Fibroblast of skin of left biceps (primary cell): ENCODE measurements at regions not wholly inside any gene's neighbourhood (a gene's known extent, or its start where the extent isn't known, plus 50 kb on each side); places are given as distances from the start of the nearest gene placed in this dataset.
"Not testable (repeated sequence)": the region's sequence is repeated elsewhere in the genome, so short reads cannot be mapped to it uniquely, and the experiment has no call there.

Experiments
- DNase-seq, 2 experiments: peaks; one replicate each; pipeline ENCODE4 v3.0.0-alpha.2; 2013; ENCODE audit warnings: low read depth in 2 of 2

DNA sequence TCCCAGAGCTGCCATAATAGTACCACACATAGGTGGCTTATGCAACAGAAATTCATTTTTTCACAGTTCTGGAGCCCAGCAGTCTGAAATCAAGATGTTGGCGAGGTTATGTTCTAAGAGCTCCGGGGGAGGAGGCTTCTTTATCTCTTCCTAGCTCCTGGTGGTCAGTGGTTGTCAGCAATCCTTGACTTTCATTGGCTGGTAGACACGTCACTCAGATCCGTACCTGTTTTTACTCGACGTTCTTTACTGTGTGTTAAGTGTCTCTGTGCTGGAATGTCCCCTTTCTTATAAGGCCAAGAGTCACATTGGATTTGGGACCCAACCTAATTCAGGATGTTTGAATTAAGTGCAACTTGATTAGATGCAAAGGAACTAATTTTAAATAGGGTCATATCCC is 218.5 kb upstream of the CNTN3 start:
- no peak for DNase-seq

- DNase-seq, result not testable (repeated sequence)
Measured at GRCh38 chr3:74830845-74831244, 216.4 kb upstream of the CNTN3 start.

GRCh38 chr3:74825404-74825803 is 210.9 kb upstream of the CNTN3 start:
- DNase-seq, result not testable (repeated sequence)

GRCh38 chr3:74824366-74824765 is 209.9 kb upstream of the CNTN3 start:
- no peak for DNase-seq

GRCh38 chr3:74814181-74814580 is 199.7 kb upstream of the CNTN3 start:
- no peak for DNase-seq

- DNase-seq, result no peak
Measured at GRCh38 chr3:74812756-74813155, 198.3 kb upstream of the CNTN3 start.

GRCh38 chr3:74808506-74809275 is 194.2 kb upstream of the CNTN3 start:
- DNase-seq, result no peak

- DNase-seq, result no peak
Measured at GRCh38 chr3:74801924-74802323, 187.5 kb upstream of the CNTN3 start.

- peak in 1 of 2 experiments; percentile 3 for DNase-seq
Measured at GRCh38 chr3:74789111-74789510, 174.7 kb upstream of the CNTN3 start.

DNA sequence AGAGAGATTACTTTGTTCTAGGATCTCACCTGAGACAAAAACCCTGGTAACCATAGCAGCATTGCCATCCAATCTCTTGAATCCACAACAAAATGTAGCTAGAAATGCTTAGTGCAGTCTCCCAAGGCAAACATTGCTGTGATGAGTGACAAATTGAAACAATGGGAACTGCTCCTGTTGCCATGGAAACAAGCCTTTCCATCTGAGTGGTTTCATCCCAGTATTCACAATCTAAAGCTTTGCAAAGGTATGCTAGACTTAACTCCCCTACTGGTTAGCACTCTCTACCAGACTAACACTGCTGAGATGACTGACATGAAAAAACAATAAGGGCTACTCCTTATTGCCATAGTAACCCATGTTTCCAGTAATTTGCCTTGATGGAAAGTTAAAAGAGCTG is 172.6 kb upstream of the CNTN3 start:
- DNase-seq, result no peak

DNA sequence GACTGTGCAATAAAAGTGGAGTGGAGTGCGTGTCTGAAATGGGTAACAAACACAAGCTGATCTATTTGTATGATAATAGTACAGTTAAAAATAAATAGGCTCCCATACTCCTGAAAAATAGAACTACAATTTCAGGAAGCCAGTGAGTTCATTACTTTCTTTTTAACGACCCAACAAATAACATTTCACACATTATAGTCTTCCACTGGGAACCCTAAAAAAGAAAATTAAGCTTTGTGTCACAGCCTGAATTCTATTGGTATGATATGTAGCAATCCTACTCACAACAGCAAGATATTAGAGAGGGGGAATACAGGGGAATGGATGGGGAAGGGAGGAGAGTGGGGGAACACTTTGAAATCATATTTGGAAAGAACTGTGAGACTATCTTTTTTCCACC is 156.9 kb upstream of the CNTN3 start:
- no peak for DNase-seq

DNA sequence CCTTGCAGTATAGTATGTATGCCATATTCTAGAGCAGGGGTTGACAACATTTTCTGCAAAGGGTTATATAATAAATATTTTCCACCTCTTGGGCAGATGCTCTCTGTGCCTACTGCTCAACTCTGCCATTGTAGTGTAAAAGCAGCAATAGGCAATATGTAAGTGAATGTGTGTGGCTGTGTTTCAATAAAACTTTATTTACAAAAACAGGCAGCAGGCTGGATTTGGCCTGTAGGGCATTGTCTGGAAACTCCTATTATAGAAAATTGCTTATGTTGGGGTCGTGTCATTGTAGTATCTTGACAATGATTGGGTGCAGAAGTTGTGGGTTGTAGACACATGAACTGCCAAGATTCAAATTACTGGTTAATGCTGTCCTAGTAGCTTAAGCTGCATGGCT is 153.6 kb upstream of the CNTN3 start:
- no peak for DNase-seq

- DNase-seq, result no peak
Measured at GRCh38 chr3:74766405-74766804, 151.9 kb upstream of the CNTN3 start.

DNA sequence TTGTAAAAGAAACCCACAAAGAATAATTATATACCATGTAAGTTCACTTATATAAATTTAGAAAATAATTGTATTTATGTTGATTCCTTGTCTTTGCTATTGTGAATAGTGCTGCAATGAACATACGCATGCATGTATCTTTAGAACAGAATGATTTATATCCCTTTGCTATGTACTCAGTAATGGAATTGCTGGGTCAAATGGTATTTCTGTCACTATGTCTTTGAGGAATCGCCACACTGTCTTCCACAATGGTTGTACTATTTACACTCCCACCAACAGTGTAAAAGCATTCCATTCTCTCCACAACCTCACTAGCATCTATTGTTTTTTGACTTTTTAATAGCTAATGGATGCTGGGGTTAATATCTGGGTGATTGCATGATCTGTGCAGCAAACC is 149.4 kb upstream of the CNTN3 start:
- DNase-seq, result no peak

DNA sequence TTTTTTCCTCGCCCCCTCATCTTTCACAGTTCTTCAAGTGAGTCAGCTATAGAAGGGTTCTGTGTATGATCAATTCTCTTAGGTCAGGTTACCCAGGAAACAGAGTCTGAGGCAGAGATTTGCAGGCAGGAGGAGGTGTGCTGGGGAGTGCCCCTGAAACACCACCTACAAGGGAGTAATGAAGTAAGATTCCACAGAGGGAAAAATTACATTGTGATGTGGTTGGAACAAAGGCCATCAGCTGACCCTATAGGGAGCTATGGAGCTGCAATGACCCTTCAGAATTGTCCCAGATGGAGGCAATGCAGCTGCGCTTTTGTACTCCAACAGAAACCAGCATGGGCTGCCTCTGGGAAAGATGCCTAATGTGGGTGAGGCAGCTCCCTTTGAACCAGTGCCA is 142.2 kb upstream of the CNTN3 start:
- no peak for DNase-seq

DNA sequence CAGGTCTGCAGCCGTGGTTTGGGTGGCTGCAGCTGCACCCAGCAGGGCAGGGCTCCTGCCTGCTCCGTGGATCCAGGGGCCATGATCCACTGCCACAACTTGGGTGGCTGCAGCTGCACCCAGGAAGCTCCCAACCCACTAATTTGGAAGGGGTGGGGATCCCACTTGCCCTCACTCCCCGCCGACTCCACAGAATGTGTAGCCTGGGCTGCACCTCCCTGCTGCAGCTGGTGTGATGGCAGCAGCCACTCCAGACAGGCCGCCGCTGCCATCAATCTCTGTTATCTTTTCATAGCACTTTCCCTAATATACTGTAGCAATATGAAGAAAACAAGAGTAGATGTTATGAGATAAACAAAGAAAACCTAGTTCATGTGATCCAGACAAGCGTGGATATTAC is 137.8 kb upstream of the CNTN3 start:
- no peak for DNase-seq

GRCh38 chr3:74751775-74752174 is 137.3 kb upstream of the CNTN3 start:
- DNase-seq, result no peak

GRCh38 chr3:74750901-74751300 is 136.4 kb upstream of the CNTN3 start:
- no peak for DNase-seq

DNA sequence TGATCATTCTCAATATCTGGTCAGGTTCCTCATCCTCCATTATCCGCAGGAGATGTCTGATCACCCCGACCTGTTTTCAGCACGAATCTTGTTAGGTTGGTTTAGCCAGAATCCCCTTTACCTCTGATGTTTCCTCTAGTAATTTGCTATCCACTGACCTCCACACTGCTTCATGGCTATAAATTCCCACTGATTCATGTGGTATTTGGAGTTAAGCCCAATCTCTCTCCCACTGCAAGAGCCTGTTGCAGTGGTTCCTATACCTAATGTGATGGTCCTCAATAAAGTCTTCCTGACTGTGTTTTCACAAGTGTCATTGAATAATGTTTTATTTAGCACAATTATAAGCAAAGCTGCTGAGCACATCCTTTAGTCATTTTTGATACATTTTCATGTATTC is 124.8 kb upstream of the CNTN3 start:
- DNase-seq, result no peak

DNA sequence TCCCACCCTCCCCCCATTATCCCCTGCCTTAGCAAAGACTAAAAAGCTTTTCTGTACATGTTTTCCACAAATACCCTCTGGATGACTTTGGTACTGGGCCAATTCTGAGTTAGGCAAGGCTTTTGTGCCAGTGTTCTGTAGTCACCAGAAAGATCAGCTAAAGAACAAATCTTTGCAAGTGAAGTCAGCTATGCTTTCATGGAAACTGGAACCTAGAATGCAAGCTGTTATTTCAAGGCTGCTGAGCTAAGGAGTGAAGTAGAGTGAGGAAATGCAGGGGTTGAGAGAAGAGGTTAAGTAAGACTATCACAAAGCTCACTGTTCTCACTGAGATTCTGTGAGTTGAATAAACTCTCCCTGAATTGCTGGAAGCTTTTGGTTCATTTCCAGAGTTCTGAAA is 107.8 kb upstream of the CNTN3 start:
- no peak for DNase-seq

- no peak for DNase-seq
Measured at GRCh38 chr3:74713977-74714376, 99.5 kb upstream of the CNTN3 start.

- no peak for DNase-seq
Measured at GRCh38 chr3:74711913-74712512, 97.6 kb upstream of the CNTN3 start.

DNA sequence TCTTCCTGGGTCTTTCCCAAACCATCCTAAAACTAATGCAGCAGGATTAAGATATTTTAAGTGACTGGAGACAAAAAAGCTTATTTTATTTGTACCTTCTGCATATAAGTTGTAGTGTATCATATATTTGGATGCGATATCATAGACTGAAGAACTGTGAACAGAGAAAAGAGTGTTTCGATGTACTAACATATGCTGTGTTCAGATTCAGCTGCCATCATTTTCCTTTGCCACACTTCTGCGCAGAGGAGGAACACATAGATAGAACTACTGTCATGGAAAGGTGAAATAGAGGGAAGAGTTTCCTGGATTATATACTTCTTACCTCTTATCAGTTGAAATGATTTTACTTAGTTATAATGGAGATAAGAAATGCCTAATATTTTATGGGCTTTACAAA is 95.5 kb upstream of the CNTN3 start:
- DNase-seq, result no peak
